ENCODE measurements at regions not wholly inside any gene's neighbourhood (a gene's known extent, or its start where the extent isn't known, plus 50 kb on each side); places are given as distances from the start of the nearest gene placed in this dataset.

DNA sequence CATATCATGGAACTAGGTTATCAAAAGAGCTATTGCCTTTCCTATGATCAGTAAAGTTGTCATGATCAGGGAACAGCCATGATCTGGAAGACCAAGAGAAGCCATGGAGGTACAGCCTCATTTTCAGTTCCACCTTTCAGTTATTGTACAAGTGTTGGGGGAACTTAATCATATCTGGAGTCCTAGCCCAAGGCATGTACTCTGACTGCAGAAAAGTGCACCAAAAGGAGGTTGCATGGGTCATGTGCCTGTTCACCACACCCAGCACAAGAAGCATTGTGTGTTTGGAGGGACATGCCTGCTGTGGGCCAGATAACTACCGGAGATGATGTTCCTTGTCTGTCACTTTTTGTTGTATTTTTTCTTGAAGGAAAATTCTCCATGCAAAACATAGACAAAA, 185.8 kb upstream of the MAN1A1 start:
- Histone ChIP-seq H2AK5ac (ENCODE audit: low read depth, low read length) (no peak overlapping the region), H2BK15ac (ENCODE audit: low read length) (no peak overlapping the region), H2BK5ac (ENCODE audit: low read depth, low read length) (no peak overlapping the region), H3K79me1 (ENCODE audit: low read depth, low read length) (no peaks in the 10 kb centered on the region), H3K36me3 (ENCODE audit: control insufficient read depth in 2 of 4, insufficient read depth in 4 of 4, low read length in 3 of 4) (no peaks in the 10 kb centered on the region), H3K27ac (ENCODE audit: low read depth, low read length) (no peak overlapping the region), H2AFZ (ENCODE audit: low read length) (peak overlapping the region; percentile 45; the same call in 1 of the 2 replicates), H3K79me2 (ENCODE audit: control insufficient read depth in 1 of 2, insufficient read depth in 2 of 2, low read length in 2 of 2) (no peaks in the 10 kb centered on the region), H2BK20ac (ENCODE audit: low read length) (no peak overlapping the region), H4K91ac (replicated peaks; ENCODE audit: insufficient read length, low read length) (no peak overlapping the region), H3K4me1 (replicated peaks in 1 of 4; ENCODE audit: control insufficient read depth in 3 of 4, insufficient read depth in 4 of 4, low read length in 3 of 4) (no peaks in the 10 kb centered on the region), H3K9me3 (ENCODE audit: insufficient read depth in 2 of 2, low read depth in 1 of 2, low read length in 1 of 2) (no peaks in the 10 kb centered on the region), H3K4me3 (ENCODE audit: extremely low read depth in 1 of 4, insufficient read depth in 2 of 4, low read depth in 3 of 4, low read length in 4 of 4) (no peak overlapping the region), H3K27me3 (replicated peaks in 1 of 4; ENCODE audit: control insufficient read depth in 3 of 4, extremely low read depth in 1 of 4, insufficient read depth in 3 of 4, low read length in 3 of 4) (no peaks in the 10 kb centered on the region), H4K8ac (ENCODE audit: extremely low read depth, insufficient read depth, low read length) (no peak overlapping the region), H3K14ac (ENCODE audit: insufficient read length) (no peak overlapping the region), H4K20me1 (replicated peaks in 1 of 2; ENCODE audit: control insufficient read depth in 1 of 2, insufficient read depth in 2 of 2, low read length in 2 of 2) (no peaks in the 10 kb centered on the region), H2BK120ac (replicated peaks; ENCODE audit: low read depth, low read length) (no peak overlapping the region), H2BK12ac (ENCODE audit: low read depth, low read length) (no peak overlapping the region), H3K4ac (replicated peaks; ENCODE audit: insufficient read length, low read depth, low read length) (no peak overlapping the region), H3K18ac (ENCODE audit: extremely low read depth, low read length) (no peak overlapping the region), H3K23me2 (ENCODE audit: low read depth, low read length) (no peaks in the 10 kb centered on the region), H3K4me2 (ENCODE audit: insufficient read depth in 1 of 2, low read depth in 2 of 2, low read length in 2 of 2) (no peak overlapping the region), H4K5ac (ENCODE audit: insufficient read length, low read depth, low read length) (no peak overlapping the region), H3K56ac (replicated peaks; ENCODE audit: insufficient read length, low read depth, low read length) (no peak overlapping the region), H3K9ac (replicated peaks in 1 of 4; ENCODE audit: extremely low read depth in 1 of 4, low read depth in 3 of 4, low read length in 3 of 4) (no peak overlapping the region), H3K23ac (ENCODE audit: insufficient read length) (peak overlapping the region; percentile 98)
- TF ChIP-seq GTF2F1 (IDR thresholded peaks at IDR 0.05; ENCODE audit: borderline replicate concordance, low read depth, low read length) (no peak), RXRA (IDR thresholded peaks at IDR 0.05; ENCODE audit: insufficient read depth, low read depth, low read length) (no peak), EP300 (IDR thresholded peaks at IDR 0.05; ENCODE audit: borderline replicate concordance in 1 of 2, low read depth in 2 of 2, low read length in 2 of 2) (no peak)
- 87% methylated on average over 1 of the region's 1 CpG; no CpG with 5 or more reads in 1 of the 2 experiments for WGBS, 2 experiments (ENCODE audit: extremely low coverage in 1 of 2, insufficient coverage in 1 of 2, insufficient read length in 1 of 2, insufficient replicate concordance in 2 of 2, low coverage in 1 of 2, low lambda C conversion rate in 2 of 2, missing lambda C conversion rate in 1 of 2)
- DNase-seq (ENCODE audit: low read depth in 1 of 2, low spot score in 2 of 2): no peak
- ChIA-PET CTCF (ENCODE audit: partially characterized antibody) (interaction anchor here (0.6 to 1.4 kb wide), 2 partner anchors 11 to 886 kb away, joined by 3 read pairs; no protein-coding TSS in a partner anchor), POLR2A (ENCODE audit: partially characterized antibody) (no interaction called here)
- no peak for FAIRE-seq
